PFSK-1 (cell line): ENCODE measurements at regions not wholly inside any gene's neighbourhood (a gene's known extent, or its start where the extent isn't known, plus 50 kb on each side); places are given as distances from the start of the nearest gene placed in this dataset.

Experiments used
- POLR2AphosphoS5 ChIP-seq: IDR thresholded peaks from 2 replicates; pipeline ENCODE4 v1.6.1; 2012; ENCODE audit warnings: low read depth, mild to moderate bottlenecking, control low read depth, low read length, moderate library complexity
- REST ChIP-seq, 2 experiments: IDR thresholded peaks; 2 replicates each; pipeline versions ENCODE4 v1.6.1 to v1.8.0; 2011 to 2012; ENCODE audit warnings: low read depth in 2 of 2, low read length in 2 of 2, control low read depth in 1 of 2, inconsistent platforms in 1 of 2, mild to moderate bottlenecking in 1 of 2, moderate library complexity in 1 of 2; ENCODE audit not compliant: insufficient read depth in 1 of 2
- TAF1 ChIP-seq: IDR thresholded peaks from 2 replicates; pipeline ENCODE4 v1.6.1; 2012; ENCODE audit warnings: low read length, control low read depth, borderline replicate concordance; ENCODE audit not compliant: insufficient read depth

DNA sequence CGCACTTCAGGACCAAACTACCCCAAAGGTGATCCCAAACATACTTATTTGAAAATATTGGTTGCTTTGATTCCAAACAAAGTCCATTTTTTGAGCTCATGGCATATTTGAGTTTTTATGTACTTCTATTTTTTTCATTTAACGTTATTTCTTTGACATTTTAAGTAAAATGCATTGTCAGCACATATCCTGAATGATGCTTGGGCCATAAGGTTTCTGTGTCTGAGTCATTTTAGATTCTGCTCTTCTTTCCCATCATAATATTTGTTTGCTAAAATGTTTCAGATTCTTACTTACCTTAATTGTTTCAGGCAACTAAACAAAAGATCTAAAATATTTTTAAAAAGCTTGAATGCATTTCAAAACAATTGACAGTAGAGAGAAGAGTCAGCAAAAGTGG lies 998.2 kb downstream of the REEP3 start:
- TF ChIP-seq TAF1 (no peak), POLR2AphosphoS5 (no peak), REST (IDR thresholded peaks at IDR 0.05; ENCODE audit: insufficient read depth in 1 of 2, low read depth in 2 of 2, low read length in 2 of 2) (no peak)
